Neuronal stem cell (in vitro differentiated cells): ENCODE measurements at regions not wholly inside any gene's neighbourhood (a gene's known extent, or its start where the extent isn't known, plus 50 kb on each side); places are given as distances from the start of the nearest gene placed in this dataset.
A peak's percentile ranks its signal among the peaks of the same experiment; 100 is the strongest.

Experiments
- DNase-seq: peaks from one replicate; pipeline ENCODE4 v3.0.0-alpha.2; 2013; ENCODE audit warnings: low spot score
- H2AFZ ChIP-seq: one replicate; pipeline ENCODE4 v1.6.1; 2013; ENCODE audit warnings: mild to moderate bottlenecking, low read length, inconsistent platforms
- H2AK5ac ChIP-seq: 2 replicates; pipeline ENCODE4 v1.6.1; 2013; ENCODE audit warnings: low read depth, mild to moderate bottlenecking, inconsistent platforms, low read length, moderate library complexity, mixed read lengths
- H2BK120ac ChIP-seq: 2 replicates; pipeline ENCODE4 v1.6.1; 2013; ENCODE audit warnings: low read depth, mild to moderate bottlenecking, inconsistent platforms, low read length, moderate library complexity, mixed read lengths
- H2BK12ac ChIP-seq: one replicate; pipeline ENCODE4 v1.6.1; 2013; ENCODE audit warnings: low read length, inconsistent platforms
- H2BK15ac ChIP-seq: 2 replicates; pipeline ENCODE4 v1.6.1; 2013; ENCODE audit warnings: mild to moderate bottlenecking, low read length, inconsistent platforms, mixed read lengths
- H2BK5ac ChIP-seq: one replicate; pipeline ENCODE4 v1.6.1; 2013; ENCODE audit warnings: inconsistent platforms, mild to moderate bottlenecking, low read length, moderate library complexity
- H3K14ac ChIP-seq: one replicate; pipeline ENCODE4 v1.6.1; 2013; ENCODE audit warnings: low read length, inconsistent platforms
- H3K18ac ChIP-seq: 2 replicates; pipeline ENCODE4 v1.6.1; 2013; ENCODE audit warnings: low read length, inconsistent platforms
- H3K23ac ChIP-seq: 2 replicates; pipeline ENCODE4 v1.6.1; 2013; ENCODE audit warnings: low read depth, mild to moderate bottlenecking, mixed read lengths, low read length, inconsistent platforms; ENCODE audit not compliant: poor library complexity
- H3K27ac ChIP-seq: replicated peaks from 3 replicates; pipeline ENCODE4 v1.5.1; 2013; ENCODE audit warnings: low read length, inconsistent platforms
- H3K27me3 ChIP-seq, 3 experiments: 2 replicates each; pipeline ENCODE4 v1.6.1; 2013; ENCODE audit warnings: low read length in 3 of 3, mild to moderate bottlenecking in 2 of 3, inconsistent platforms in 1 of 3, low read depth in 1 of 3, mixed read lengths in 1 of 3, moderate library complexity in 1 of 3; ENCODE audit not compliant: control insufficient read depth in 3 of 3, insufficient read depth in 3 of 3
- H3K36me3 ChIP-seq, 2 donors: replicated peaks in 1 of 2; 2 replicates each; pipeline ENCODE4 v1.6.1; 2013; ENCODE audit warnings: low read length in 2 of 2; ENCODE audit not compliant: control insufficient read depth in 2 of 2, insufficient read depth in 2 of 2
- H3K4ac ChIP-seq: 2 replicates; pipeline ENCODE4 v1.6.1; 2013; ENCODE audit warnings: inconsistent platforms, mild to moderate bottlenecking, low read length, moderate library complexity
- H3K4me1 ChIP-seq, 2 donors: 1 replicate in 1 of 2; 2 replicates in 1 of 2; pipeline ENCODE4 v1.6.1; 2013; ENCODE audit warnings: low read length in 2 of 2, low read depth in 1 of 2; ENCODE audit not compliant: control insufficient read depth in 2 of 2, insufficient read depth in 1 of 2
- H3K4me2 ChIP-seq: one replicate; pipeline ENCODE4 v1.6.1; 2013; ENCODE audit warnings: mild to moderate bottlenecking, low read length, inconsistent platforms; ENCODE audit not compliant: insufficient read depth, poor library complexity, severe bottlenecking
- H3K4me3 ChIP-seq, 2 donors: 2 replicates each; pipeline ENCODE4 v1.5.1; 2013; ENCODE audit warnings: low read length in 2 of 2, mild to moderate bottlenecking in 2 of 2, inconsistent platforms in 1 of 2, moderate library complexity in 1 of 2
- H3K79me1 ChIP-seq: one replicate; pipeline ENCODE4 v1.6.1; 2013; ENCODE audit warnings: low read depth, mild to moderate bottlenecking, inconsistent platforms, low read length, moderate library complexity
- H3K9ac ChIP-seq: one replicate; pipeline ENCODE4 v1.6.1; 2013; ENCODE audit warnings: mild to moderate bottlenecking, low read depth, low read length, inconsistent platforms; ENCODE audit not compliant: poor library complexity
- H3K9me3 ChIP-seq, 2 donors: replicated peaks in 1 of 2; 2 replicates each; pipeline versions ENCODE3 to v1.6.1; 2013; ENCODE audit warnings: low read length in 2 of 2, mild to moderate bottlenecking in 2 of 2, inconsistent platforms in 1 of 2, low read depth in 1 of 2, mixed read lengths in 1 of 2, moderate library complexity in 1 of 2; ENCODE audit not compliant: control insufficient read depth in 2 of 2, insufficient read depth in 1 of 2
- H4K8ac ChIP-seq: one replicate; pipeline ENCODE4 v1.6.1; 2013; ENCODE audit warnings: low read depth, mild to moderate bottlenecking, inconsistent platforms, low read length, moderate library complexity
- H4K91ac ChIP-seq: one replicate; pipeline ENCODE4 v1.6.1; 2013; ENCODE audit warnings: low read length, low read depth, mild to moderate bottlenecking, inconsistent platforms; ENCODE audit not compliant: poor library complexity
- WGBS, 2 donors: extraction: QIAGEN DNeasy Blood & Tissue Kit; methylation state at CpG; one replicate each; pipeline ENCODE4 v1.1.7; 2013; ENCODE audit warnings: missing lambda C conversion rate in 2 of 2, mixed read lengths in 1 of 2; ENCODE audit not compliant: insufficient read length in 2 of 2, insufficient replicate concordance in 1 of 2; ENCODE audit errors: extremely low coverage in 2 of 2; 5-methylcytosine and 5-hydroxymethylcytosine counted together

DNA sequence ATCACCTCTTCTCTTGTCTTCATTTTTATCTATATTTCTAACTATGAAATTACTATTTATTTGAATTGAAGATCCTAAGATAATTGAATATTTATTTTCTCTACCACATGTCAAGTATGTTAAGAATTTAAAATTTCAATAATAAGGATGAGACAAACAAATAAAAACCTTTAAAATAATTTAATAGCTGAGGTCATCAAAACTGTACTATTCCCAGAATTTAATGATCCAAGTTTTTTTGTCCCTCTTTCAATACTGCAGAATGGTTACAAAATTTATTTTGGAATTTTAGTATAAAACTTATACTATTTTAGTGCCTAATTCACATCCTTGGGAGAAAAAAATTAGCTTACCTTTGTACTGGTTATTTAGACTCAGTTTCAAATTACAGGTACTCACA, 774.9 kb downstream of the ROBO2 start:
- Histone ChIP-seq H3K4me3 (no peak overlapping the region), H3K27ac (no peak overlapping the region), H3K18ac (no peak overlapping the region), H2BK15ac (no peak overlapping the region), H4K8ac (no peak overlapping the region), H3K36me3 (no peaks in the 10 kb centered on the region), H3K14ac (no peak overlapping the region), H2AFZ (no peak overlapping the region), H3K79me1 (no peaks in the 10 kb centered on the region), H3K27me3 (no peaks in the 10 kb centered on the region), H2BK120ac (no peak overlapping the region), H3K23ac (no peak overlapping the region), H3K4ac (no peak overlapping the region), H2BK12ac (no peak overlapping the region), H3K4me1 (no peaks in the 10 kb centered on the region), H2AK5ac (no peak overlapping the region), H3K4me2 (no peak overlapping the region), H3K9ac (no peak overlapping the region), H3K9me3 (no peaks in the 10 kb centered on the region), H4K91ac (no peak overlapping the region), H2BK5ac (no peak overlapping the region)
- no peak for DNase-seq

DNA sequence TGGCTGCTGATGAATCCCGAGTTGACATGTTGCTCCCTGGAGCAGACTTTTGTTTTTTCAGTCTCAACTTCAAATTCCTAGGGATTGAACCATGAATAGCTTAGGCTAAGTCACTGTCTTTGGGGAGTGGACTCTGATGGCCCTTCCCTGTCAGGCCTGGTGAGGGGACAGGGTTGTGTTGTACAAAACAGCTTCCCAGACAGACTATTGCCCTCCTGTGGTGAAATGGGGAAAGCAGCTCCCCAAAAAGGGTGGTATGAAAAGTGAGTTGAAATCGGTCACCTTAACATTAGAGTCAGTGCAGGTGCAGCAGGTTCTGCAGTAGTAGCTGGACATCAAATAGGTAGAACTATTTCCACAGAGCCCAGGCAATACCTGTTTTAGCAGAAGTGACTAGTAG, 775.6 kb downstream of the ROBO2 start:
- no peaks in the 10 kb centered on the region for H3K36me3 ChIP-seq
- no peak overlapping the region for H3K23ac ChIP-seq
- H2BK5ac ChIP-seq = no peak overlapping the region
- H2BK120ac ChIP-seq = no peak overlapping the region
- no peak overlapping the region for H3K18ac ChIP-seq
- no peak overlapping the region for H4K8ac ChIP-seq
- no peak overlapping the region for H3K4me2 ChIP-seq
- H3K14ac ChIP-seq = no peak overlapping the region
- H3K4me3 ChIP-seq = no peak overlapping the region
- H3K9me3 ChIP-seq = no peaks in the 10 kb centered on the region
- H3K4ac ChIP-seq = no peak overlapping the region
- H3K79me1 ChIP-seq = no peaks in the 10 kb centered on the region
- WGBS, 2 donors = no CpG with 5 or more reads among the region's 2 CpGs
- no peak overlapping the region for H2BK15ac ChIP-seq
- no peak overlapping the region for H4K91ac ChIP-seq
- H3K27ac ChIP-seq = no peak overlapping the region
- no peaks in the 10 kb centered on the region for H3K27me3 ChIP-seq
- H3K4me1 ChIP-seq = no peaks in the 10 kb centered on the region
- no peak overlapping the region for H2AFZ ChIP-seq
- H2BK12ac ChIP-seq = no peak overlapping the region
- no peak overlapping the region for H2AK5ac ChIP-seq
- no peak overlapping the region for H3K9ac ChIP-seq
- DNase-seq = no peak

DNA sequence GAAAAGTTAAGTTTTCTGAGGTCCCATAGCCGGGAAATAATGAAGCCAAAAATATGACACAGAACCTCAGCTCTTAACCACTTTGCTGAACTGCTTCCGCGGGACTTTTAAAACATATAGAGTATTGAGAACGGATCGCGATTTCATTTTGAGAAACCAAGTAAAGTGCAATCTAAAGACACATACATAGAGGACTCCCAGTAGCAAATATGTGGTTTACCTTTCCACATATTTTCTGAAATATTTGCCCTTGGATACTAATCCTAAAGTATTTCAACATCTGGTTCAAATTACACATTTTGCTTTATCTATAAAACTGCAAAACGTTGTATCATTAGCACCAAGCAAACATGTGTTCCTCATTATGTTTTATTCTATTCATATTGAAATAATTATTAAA, 776.5 kb downstream of the ROBO2 start:
- WGBS, 2 donors = no CpG with 5 or more reads among the region's 7 CpGs
- DNase-seq = no peak
- H3K18ac ChIP-seq = no peak overlapping the region

DNA sequence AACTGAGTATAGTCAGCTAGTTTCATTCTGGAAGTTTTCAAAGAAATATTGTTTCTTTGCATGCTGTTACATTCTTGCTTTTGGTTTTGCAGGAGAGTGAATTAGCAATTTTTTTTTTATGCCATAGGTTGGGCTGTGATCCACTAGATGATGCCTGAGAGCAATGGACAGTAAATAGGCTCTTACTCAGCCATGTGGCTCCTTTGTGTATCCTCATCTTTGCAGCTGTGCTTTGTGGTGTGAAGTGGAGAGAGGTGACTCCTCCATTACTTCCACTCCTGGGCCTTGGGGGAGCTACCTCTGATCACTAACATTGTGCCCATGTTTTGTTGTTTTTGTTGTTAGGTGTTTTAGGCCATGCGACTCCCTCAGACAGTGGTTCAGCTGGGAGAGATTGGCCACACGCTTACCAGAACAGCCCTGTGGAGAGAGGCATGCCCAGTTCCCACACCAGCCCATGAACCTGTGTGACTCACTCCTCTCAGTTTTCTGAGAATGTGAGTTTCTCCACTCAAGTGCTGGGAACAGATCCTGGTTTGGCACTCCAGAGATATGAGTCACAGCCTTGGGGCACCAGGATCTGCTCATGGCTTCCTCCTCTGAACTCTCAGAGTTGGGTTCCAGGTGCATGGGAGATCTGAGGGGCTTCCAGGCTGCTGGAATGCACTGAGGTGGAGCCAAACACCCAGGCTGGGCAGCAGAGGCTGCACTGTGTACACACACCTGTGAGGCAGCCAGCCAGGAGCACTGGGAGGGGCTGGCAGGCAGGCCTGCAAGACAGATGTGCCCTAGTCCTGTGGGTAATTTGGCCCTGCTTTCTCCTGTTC, 785.3 kb downstream of the ROBO2 start:
- H3K18ac ChIP-seq = peak overlapping the region; percentile 31
- no peaks in the 10 kb centered on the region for H3K27me3 ChIP-seq
- H2BK120ac ChIP-seq = no peak overlapping the region
- H2AK5ac ChIP-seq = no peak overlapping the region
- no peaks in the 10 kb centered on the region for H3K79me1 ChIP-seq
- H2BK15ac ChIP-seq = no peak overlapping the region
- no peak overlapping the region for H2BK12ac ChIP-seq
- H4K8ac ChIP-seq = no peak overlapping the region
- no peak overlapping the region for H3K27ac ChIP-seq
- H2AFZ ChIP-seq = no peak overlapping the region
- H3K36me3 ChIP-seq = no peaks in the 10 kb centered on the region
- DNase-seq = no peak
- H3K4me1 ChIP-seq = no peaks in the 10 kb centered on the region
- H4K91ac ChIP-seq = no peak overlapping the region
- H3K14ac ChIP-seq = no peak overlapping the region
- H3K9ac ChIP-seq = no peak overlapping the region
- no peak overlapping the region for H3K4me2 ChIP-seq
- H3K4ac ChIP-seq = no peak overlapping the region
- no peak overlapping the region for H3K23ac ChIP-seq
- peaks cover 0 to 2% of the 10 kb centered on the region in 2 donors for H3K9me3 ChIP-seq
- no CpG with 5 or more reads among the region's 2 CpGs for WGBS, 2 donors
- no peak overlapping the region for H2BK5ac ChIP-seq
- no peak overlapping the region for H3K4me3 ChIP-seq

More for the DNA sequence above, 776.5 kb downstream of the ROBO2 start:
- no peak overlapping the region for H4K91ac ChIP-seq
- no peak overlapping the region for H3K9ac ChIP-seq
- no peaks in the 10 kb centered on the region for H3K79me1 ChIP-seq
- H2BK15ac ChIP-seq = no peak overlapping the region
- H3K4ac ChIP-seq = no peak overlapping the region
- H2BK12ac ChIP-seq = no peak overlapping the region
- H2BK5ac ChIP-seq = no peak overlapping the region
- H3K14ac ChIP-seq = no peak overlapping the region
- H2AK5ac ChIP-seq = no peak overlapping the region
- no peak overlapping the region for H2BK120ac ChIP-seq
- H3K36me3 ChIP-seq = no peaks in the 10 kb centered on the region
- no peak overlapping the region for H3K4me3 ChIP-seq
- H4K8ac ChIP-seq = no peak overlapping the region
- H3K23ac ChIP-seq = no peak overlapping the region
- no peaks in the 10 kb centered on the region for H3K4me1 ChIP-seq
- H3K27ac ChIP-seq = no peak overlapping the region
- no peak overlapping the region for H3K4me2 ChIP-seq
- H2AFZ ChIP-seq = no peak overlapping the region
- no peaks in the 10 kb centered on the region for H3K9me3 ChIP-seq
- H3K27me3 ChIP-seq = no peaks in the 10 kb centered on the region
